Transverse colon (tissue), 4 donors: ENCODE measurements at regions not wholly inside any gene's neighbourhood (a gene's known extent, or its start where the extent isn't known, plus 50 kb on each side); places are given as distances from the start of the nearest gene placed in this dataset.

Experiments
- POLR2AphosphoS5 ChIP-seq, 3 donors: sonication (generic); formaldehyde crosslinking; IDR thresholded peaks; one replicate each; pipeline ENCODE4 v1.6.1; 2016; ENCODE audit warnings: antibody characterized with exemption in 3 of 3
- TF ChIP-seq, protein P1 (sequence below), 5 experiments: fragments of 200-600 bp in 3 of 5; fragments of 450-650 bp in 2 of 5; sonication (generic) in 3 of 5; IDR thresholded peaks; 1 replicate in 2 of 5; 2 replicates in 3 of 5; pipeline ENCODE4 v1.5.1; 2016 to 2017; ENCODE audit warnings: antibody characterized with exemption in 5 of 5, inconsistent platforms in 3 of 5, mild to moderate bottlenecking in 2 of 5, moderate library complexity in 1 of 5

DNA sequence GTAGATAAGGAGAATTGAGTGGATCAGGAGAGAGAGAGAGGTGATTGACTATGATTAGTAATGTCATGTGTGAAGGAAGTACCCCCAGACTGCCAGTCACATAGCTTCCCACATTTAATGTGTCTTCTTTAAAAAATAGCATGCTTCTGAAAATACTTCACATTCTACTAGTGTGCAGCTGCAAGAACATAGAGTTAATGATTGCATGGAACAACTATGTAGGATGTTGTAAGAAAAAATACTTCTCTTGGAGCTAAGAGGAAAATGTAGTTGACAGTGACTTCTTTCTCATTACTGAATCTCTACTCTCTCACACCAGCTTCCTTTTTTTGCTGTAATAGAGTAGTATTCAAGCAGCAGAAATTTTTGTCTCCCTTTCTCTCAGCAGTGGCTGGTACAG is 1016.2 kb downstream of the NLGN4Y start:
- TF ChIP-seq, protein P1, sequence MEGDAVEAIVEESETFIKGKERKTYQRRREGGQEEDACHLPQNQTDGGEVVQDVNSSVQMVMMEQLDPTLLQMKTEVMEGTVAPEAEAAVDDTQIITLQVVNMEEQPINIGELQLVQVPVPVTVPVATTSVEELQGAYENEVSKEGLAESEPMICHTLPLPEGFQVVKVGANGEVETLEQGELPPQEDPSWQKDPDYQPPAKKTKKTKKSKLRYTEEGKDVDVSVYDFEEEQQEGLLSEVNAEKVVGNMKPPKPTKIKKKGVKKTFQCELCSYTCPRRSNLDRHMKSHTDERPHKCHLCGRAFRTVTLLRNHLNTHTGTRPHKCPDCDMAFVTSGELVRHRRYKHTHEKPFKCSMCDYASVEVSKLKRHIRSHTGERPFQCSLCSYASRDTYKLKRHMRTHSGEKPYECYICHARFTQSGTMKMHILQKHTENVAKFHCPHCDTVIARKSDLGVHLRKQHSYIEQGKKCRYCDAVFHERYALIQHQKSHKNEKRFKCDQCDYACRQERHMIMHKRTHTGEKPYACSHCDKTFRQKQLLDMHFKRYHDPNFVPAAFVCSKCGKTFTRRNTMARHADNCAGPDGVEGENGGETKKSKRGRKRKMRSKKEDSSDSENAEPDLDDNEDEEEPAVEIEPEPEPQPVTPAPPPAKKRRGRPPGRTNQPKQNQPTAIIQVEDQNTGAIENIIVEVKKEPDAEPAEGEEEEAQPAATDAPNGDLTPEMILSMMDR (IDR thresholded peaks at IDR 0.05), result no peak
- TF ChIP-seq POLR2AphosphoS5 (IDR thresholded peaks at IDR 0.05), result no peak
